GM18517 (cell line): ENCODE measurements at regions not wholly inside any gene's neighbourhood (a gene's known extent, or its start where the extent isn't known, plus 50 kb on each side); places are given as distances from the start of the nearest gene placed in this dataset.

Experiments used
- ATAC-seq: cut with Tn5 transposase; IDR thresholded peaks from one replicate; pipeline ENCODE4 v1.9.1; 2021; ENCODE audit warnings: mild to moderate bottlenecking, moderate library complexity; ENCODE audit not compliant: unreplicated experiment

GRCh38 chr7:16978358-16979244, 96.8 kb upstream of the AGR3 start:
- no peak for ATAC-seq

- no peak for ATAC-seq
Measured at GRCh38 chr7:16980539-16980938, 98.8 kb upstream of the AGR3 start.

- ATAC-seq, result no peak
Measured at GRCh38 chr7:16982640-16983350, 101.0 kb upstream of the AGR3 start.

GRCh38 chr7:16984375-16984774, 102.6 kb upstream of the AGR3 start:
- no peak for ATAC-seq

DNA sequence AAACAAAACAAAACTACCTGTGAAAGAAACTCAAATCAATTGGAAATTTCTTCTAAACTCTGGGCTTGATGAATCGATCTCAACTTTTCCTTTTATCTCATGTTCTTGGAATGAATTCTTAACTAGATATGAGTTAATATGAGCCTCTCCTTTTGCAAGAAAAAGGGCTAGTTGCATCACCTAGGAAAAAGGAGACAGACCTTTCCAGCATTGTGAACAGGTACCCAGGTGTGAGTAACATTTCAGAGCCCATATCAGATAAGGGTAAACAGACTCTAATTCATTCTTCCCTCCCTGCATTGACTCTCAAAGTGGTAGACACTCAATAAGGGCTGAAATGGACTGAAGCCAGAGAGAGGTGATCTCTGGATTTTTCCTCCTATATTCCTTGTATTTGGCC, 103.8 kb upstream of the AGR3 start:
- no peak for ATAC-seq

- ATAC-seq, result no peak
Measured at GRCh38 chr7:16986755-16987154, 105.0 kb upstream of the AGR3 start.

DNA sequence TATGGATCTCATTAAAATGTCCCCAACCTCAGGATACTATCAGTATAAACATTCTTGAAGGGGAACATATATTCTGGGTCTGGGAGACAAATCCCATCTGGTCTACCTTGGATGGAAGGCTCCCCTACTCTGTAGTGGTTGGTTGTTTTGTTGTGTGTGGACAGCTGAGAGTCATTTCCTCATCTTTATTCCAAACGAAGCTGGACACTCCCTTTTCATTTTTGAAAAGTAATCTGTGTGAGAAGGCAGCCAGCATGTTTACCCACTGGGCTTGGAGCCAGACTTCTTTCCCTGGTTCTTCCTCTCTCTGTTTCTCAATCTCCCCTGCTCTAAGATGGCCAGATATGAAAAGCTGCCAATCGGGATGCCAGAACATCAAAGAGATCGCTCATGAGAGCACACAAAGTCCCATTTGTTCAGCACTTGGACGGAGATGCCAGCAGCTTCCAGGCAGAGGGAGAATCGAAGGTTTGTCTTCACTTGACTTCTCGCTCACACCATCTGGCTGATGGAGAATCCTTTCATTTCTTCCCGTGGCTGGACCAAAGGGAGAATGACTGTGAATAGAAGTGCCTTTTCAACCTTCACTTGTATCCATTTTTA, 108.1 kb upstream of the AGR3 start:
- no peak for ATAC-seq

DNA sequence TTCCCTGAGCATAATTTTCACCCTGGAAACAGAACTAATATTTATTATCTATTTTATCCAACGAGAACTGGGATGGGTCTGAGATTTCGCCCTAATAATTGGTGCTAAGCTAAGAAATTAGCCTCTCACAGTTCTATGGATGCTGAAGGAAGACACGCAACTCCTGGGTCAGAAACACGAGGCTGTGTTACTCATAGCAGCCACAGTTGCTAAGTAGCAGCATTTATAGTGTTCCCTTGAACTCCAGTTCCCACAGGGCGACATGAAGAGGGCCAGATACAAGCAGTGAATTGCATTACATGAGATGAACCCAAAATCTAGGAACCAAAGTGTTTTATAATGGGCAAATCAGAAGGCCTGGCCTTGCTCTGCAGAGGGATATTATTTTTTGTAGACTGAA, 109.8 kb upstream of the AGR3 start:
- ATAC-seq, result no peak

- no peak for ATAC-seq
Measured at GRCh38 chr7:16993543-16993942, 111.8 kb upstream of the AGR3 start.

- no peak for ATAC-seq
Measured at GRCh38 chr7:16998481-16999051, 116.8 kb upstream of the AGR3 start.

GRCh38 chr7:16999541-17000267, 117.9 kb upstream of the AGR3 start:
- no peak for ATAC-seq

DNA sequence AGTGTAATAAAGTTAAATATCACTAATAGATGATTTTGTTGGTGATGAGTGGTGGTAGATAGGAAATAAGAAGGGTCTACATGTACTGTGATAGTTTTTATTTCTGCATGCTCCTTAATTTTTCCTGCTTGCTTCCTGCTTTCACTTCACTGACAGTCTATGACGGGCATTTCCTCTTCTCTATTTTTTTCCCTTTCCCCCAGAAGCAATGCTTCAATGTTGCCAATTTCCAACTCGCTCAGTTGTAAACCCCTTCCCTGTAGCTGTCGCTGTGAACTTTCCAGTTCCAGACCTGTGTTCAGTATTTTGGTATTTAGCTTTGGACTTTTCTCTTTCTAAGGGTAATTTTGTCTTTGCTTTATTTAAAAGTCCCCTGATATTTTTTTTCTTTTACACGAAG, 123.5 kb upstream of the AGR3 start:
- no peak for ATAC-seq

DNA sequence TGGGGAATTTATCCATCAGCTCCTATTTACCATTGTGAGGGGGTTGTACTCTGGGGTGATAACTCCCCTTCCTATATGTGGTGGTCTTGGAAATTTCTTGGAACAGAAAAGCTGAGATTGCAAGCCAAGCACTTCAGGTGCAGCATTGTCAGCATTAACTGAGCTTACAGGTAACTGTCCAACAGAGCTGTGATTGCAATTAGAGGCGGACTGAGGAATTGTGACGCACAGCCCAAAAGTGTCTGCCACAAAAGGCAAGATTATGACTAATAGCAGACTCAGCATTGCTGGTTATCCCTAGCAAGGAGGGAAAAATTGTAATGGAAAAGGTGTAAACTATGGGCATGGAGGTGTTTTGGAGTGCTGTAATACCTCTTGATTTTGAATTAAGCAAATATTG, 126.1 kb upstream of the AGR3 start:
- no peak for ATAC-seq

DNA sequence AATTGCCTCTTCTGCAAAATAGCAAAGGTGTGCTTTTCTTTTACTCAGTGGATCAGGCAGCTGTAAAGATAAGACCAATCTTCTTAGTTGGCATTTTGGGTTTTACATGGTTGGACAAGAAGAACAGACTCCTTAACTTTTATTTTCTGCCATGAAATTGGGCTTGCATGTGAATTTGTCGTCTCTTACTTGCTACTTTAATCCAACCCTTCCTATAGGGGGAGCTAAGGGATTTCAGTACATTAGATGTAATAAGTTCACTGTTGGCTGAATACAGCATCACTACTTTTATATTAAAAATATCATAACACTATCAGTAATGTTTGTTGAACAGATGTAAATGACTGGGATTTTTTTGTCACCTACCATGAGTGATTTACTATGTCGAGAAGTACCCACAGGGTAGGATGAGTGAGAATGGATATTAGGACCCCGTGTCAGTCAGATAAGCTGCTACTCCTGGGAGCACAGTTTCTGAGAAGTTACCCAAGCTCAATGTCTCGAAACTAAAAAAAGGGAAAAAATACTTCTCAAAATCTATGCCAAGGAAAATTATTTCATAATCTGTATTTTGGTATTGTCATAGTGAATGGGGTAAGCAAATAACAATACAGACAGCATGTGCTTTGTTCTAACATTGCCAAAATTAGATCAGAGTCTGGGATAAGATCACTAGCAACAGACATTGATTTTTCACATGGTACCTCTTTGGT, 127.4 kb upstream of the AGR3 start:
- no peak for ATAC-seq

GRCh38 chr7:17009933-17010332, 128.2 kb upstream of the AGR3 start:
- ATAC-seq, result no peak

DNA sequence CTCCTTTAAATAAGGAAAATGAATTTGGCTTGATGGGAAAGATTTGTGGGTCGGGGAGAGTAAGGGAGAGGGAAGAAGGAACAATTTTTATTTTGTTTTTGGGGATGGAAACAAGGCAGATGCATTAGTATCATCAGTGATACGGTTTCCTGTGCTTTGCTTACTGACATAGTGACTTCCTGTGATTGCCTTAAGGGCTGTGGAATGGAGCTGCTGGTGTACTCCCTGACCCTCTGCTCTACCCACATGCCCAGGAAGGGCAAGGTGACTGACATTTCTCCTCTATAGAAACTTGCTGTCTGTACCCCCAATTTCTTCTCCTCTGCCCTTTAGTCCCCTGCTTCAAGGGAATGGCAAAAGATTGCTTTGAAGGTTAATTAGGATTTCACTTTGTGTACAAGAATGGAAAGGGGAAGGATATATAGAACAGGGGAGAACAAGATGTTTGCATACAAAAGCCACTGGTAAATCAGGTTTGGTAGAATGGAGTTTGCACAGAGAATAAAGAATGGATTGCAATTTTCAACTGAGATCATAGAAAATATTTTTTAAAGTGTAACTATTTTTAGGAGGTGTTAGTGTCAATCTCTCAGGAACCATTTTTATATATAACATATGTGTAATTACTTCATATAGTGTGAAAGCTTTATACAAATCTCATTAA, 129.0 kb upstream of the AGR3 start:
- ATAC-seq, result no peak

GRCh38 chr7:17013204-17013603, 131.4 kb upstream of the AGR3 start:
- ATAC-seq, result no peak

GRCh38 chr7:17014686-17015085, 132.9 kb upstream of the AGR3 start:
- ATAC-seq, result no peak

DNA sequence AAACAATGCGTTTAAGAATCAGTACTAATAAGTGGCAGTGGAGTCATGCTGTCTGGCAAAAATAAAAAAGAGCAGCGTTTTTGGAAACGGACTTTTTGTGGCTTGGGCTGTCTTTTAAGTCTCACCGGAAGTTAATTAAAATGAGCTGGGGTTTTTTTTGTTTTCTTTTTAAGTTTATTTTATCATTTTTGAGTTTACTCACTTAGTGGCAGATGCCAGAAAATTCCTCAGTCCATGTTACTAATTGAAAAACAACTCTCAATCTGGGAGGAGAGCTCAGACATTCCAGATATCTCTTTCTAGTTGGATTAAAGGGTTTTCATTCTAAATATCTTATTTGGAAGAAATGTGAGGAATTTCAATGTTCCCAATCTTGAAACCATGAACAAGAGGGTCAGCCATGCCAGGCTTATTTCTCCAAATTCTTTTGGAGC, 133.8 kb upstream of the AGR3 start:
- ATAC-seq, result no peak
